NCI-H774 (cell line): ENCODE measurements at regions not wholly inside any gene's neighbourhood (a gene's known extent, or its start where the extent isn't known, plus 50 kb on each side); places are given as distances from the start of the nearest gene placed in this dataset.

ENCODE experiments used
- DNase-seq: peaks from one replicate; lab custom pipeline; 2025; lab: John Stamatoyannopoulos, UW

DNA sequence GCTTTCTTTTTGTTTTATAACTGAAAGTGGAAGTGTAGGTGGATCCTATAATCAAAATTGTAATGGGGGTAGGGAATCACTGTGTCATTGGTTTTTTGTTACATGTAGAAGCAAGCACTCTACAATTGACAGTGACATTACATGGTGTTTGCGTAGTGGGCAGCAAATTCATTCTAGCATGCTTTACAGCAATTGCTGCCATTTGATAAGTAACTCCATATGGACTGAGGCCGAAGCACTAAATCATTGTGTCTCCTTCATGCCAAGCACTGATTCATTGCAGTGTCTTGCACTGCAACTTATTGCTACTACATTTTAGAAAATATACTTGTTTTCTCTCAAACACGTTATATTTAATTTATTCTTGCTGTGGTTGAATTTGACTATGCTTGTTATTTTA lies 933.9 kb downstream of the NSUN3 start:
- DNase-seq, result no peak

DNA sequence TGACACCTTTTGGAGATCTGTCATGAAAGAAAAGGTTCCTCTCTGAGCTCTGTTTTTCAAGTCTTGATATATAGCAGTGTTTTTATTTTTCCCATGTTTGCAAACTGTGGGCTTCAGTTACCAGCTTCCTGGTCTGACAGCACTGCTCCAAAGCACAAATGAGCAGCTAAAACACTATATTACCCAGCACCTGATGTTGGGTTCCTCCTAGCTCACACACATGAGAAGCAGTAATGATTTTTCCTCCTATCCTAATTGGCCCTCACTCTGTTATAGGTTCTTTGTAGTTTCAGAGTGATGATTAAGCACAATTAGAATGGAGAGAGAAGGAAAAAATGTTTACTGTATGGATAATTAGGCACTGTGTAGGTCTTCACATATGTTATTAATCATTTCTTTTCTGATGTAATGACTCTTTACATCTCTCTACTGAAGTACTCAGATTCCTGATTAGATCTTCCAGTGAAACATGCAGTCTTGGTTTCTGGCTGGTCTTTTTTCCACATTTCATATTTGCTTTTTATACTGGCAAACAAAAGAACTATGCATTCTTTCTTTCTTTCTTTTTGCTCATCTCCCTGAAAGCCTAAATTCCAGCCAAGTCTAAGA lies 939.7 kb downstream of the NSUN3 start:
- no peak for DNase-seq

GRCh38 chr3:95028688-95029087 lies 965.8 kb downstream of the NSUN3 start:
- no peak for DNase-seq

GRCh38 chr3:95029644-95030043 lies 966.8 kb downstream of the NSUN3 start:
- DNase-seq, result no peak

DNA sequence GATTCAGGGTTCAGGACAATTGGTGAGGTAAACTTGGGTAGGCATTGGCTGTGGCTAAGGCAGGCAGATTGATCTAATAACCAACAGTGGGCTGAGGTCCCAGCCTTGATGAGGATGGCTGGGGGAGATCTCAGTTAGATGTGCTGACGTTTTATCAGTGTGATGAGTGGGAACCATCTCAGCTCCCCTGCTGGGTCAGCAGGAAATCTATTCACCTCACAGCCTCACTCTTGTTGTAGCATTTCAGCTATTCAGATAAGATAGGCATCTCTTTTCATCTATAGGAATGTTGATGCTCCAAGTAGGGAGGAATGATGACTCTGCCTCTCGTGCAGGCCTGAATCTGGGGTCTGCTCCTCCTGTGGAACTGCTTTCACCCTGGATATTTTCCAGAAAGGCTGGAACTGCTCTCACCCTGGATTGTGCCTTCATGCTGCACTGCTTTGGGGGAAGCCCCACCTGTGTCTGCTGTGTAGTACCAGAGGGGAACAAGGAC lies 973.7 kb downstream of the NSUN3 start:
- no peak for DNase-seq

DNA sequence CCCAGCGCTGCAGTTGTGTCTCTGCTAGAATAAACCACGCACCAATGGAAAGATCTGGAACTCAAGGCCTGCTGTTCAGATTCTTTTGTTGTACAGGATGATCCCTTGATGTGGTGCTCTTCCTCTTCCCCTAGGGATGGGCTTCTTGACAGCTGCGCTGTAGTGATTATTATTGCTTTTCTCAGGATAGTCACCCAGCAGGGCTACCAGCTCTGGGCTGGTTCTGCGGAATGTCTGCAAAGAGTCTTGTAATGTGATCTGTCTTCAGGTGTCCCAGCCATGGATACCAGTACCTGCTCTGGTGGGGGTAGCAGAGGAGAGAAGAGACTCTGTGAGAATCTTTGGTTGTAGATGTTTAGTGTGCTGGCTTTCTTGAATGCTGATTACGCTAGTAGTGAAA lies 974.2 kb downstream of the NSUN3 start:
- no peak for DNase-seq

DNA sequence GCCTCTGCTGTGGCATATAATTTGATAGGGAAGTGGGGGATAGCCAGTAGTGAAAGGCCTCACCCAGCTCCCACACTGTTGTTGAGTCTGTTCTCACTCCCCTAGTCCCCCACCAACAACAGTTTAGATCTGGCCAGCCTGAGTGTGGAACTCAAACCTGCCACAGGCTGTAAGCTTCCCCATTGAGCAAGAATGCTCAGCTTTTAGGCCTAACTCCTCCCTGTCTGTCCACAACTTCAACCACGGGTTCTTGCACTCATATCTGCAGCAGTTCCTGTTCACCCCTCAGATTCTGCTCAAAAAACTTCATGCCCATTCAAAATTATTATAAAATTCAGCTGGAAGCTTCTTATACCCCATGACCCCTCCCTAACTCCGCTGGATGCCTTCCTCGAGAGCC lies 975.1 kb downstream of the NSUN3 start:
- no peak for DNase-seq

DNA sequence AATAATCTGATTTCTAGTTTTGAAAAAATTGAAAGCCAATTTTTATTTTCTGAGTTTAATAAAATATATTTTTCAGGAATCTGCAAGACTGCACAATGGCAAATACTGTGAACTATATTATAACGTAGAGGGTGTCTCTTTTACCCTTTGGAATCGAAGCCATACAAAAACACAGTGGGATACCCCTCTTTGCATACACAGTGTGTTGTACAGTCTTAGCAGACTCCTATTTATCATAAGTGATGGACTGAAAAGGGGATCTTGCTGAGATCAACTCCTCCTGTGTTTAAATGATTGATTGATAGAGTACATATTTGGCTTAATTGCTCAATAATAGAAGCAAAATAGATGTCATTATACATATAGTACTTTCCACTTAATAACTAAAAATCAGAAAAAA lies 981.2 kb downstream of the NSUN3 start:
- DNase-seq, result no peak

DNA sequence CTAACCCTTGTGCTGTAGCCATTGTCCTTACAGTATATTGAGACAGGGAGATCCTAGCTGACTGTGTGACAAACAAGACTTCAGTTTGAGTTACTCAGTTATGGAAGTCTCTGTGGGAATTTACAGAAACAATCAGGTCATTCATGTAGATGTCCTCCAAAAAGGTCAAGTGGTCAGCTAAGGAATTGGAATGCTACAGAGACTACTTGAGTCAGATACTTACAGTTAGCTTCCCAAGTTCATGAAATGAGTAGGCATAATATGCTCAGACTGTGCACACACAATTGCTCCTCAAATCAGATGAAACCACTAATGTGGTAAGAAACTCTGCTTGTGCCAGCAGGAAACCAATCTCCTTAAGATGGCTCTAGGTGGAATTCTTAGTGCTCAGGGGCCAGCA lies 985.7 kb downstream of the NSUN3 start:
- DNase-seq, result no peak

GRCh38 chr3:95049841-95050240 lies 987.0 kb downstream of the NSUN3 start:
- DNase-seq, result no peak

DNA sequence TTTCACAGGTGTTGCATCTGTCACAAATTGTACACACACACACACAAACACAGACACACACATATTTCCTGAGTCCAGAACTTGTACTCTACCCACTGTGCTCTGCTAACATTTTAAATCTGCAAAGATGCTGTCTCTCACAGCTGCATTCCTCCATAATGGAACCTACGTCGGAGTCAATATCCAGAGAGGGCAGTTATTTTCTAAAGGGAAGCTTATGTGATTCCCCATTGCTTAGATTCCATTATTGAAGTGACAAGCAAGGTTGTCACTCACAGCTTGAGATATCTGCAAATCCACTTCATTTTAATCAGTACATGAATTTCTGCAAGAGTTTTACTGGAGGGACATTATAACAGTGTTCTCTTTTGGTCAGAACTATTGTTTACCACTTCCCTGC lies 992.4 kb downstream of the NSUN3 start:
- no peak for DNase-seq

GRCh38 chr3:95082191-95082590 lies 1019.3 kb downstream of the NSUN3 start:
- DNase-seq, result no peak

- no peak for DNase-seq
Observed at GRCh38 chr3:95084738-95085137, 1021.9 kb downstream of the NSUN3 start.

DNA sequence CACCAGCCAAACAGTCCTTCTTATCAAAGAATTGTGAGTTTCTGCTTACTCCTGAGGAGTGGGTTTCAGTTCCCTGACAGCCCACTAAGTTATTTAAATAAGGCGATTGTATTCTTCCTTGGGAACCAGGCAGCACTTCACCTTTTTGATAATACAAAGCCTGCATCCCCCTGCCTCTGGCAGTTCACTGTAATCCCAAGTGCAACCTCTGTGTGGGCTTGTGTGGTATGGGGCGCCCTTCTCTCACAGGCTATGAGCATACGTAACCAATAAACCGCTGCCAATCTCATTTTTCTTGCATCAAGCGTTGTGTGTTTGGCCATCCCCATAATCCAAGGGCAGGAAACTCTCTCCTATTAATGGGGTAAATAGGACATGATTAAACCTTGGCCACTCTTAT lies 1025.6 kb downstream of the NSUN3 start:
- no peak for DNase-seq

DNA sequence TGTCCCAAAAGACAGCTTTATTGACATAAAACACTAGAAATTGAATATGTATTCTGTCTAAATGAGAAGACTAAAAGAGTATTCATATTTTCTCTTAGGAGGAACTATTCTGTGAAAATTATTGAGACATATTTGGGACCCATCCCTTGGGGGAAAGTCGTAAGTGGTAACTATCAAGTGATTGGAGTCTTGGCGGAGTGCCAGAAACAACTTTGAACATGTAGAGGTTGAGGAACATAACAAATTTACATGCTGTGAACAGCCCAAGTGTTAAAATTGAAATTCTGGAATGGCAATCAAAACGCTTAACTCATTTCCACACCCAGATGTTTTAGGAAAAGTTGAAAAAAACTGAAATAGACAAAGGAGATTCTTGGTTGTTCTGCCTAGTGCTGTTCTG lies 1034.6 kb downstream of the NSUN3 start:
- no peak for DNase-seq

- DNase-seq, result no peak
Observed at GRCh38 chr3:95120921-95121320, 1058.1 kb downstream of the NSUN3 start.

DNA sequence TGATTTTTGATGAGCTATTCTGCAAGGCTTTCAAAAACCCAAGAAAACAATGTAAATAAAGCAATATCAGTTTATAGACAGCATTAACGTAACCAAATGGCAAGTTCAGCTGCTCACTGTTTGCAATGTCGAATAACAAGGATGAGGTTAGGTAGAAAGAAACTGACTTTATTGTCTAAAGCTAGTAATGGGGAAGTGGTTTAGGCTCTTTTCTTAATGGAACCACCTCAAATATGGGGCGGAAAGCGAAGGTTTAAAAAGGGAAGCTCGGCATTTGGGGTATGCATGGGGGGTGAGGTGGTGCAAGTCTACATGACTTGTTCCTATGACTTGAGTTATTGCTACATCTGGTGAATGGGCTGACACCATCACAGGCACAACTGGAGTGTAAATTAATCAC lies 1060.2 kb downstream of the NSUN3 start:
- no peak for DNase-seq

DNA sequence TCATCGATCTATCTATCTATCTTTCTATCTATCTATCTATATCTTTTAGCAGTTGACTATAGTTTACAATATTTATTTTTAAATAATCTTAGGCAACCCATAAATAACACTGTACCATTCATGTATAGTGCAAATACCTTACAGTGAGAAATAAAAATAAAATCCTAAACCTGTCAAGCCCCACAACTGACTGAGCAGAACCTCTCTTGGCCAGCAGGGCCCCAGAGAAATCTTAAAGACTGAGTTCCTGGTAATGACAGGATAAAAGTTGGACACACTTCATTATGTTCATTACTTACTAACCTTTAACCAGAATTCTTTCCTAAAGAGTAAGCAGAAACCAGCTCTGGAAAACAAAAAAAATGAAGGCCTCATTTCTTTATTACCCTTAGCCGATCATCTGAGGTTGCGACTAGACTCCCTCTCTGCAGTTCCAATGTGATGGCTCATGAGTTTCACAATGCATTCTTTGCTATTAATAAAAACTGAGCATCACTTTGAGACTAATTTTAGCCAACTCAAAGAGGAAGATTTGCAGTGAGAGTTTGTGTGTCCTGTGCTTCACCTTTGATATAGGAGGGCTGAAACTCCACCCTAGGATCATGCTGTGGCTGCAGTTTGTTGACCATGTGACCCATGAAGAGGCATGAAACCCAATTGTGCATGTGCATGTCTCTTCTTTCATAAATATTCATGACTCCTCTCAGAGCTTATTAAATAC lies 1072.0 kb downstream of the NSUN3 start:
- no peak for DNase-seq

GRCh38 chr3:95148107-95148506 lies 1085.2 kb downstream of the NSUN3 start:
- DNase-seq, result no peak

GRCh38 chr3:95151590-95151989 lies 1088.7 kb downstream of the NSUN3 start:
- no peak for DNase-seq

- no peak for DNase-seq
Observed at GRCh38 chr3:95154766-95155165, 1091.9 kb downstream of the NSUN3 start.

DNA sequence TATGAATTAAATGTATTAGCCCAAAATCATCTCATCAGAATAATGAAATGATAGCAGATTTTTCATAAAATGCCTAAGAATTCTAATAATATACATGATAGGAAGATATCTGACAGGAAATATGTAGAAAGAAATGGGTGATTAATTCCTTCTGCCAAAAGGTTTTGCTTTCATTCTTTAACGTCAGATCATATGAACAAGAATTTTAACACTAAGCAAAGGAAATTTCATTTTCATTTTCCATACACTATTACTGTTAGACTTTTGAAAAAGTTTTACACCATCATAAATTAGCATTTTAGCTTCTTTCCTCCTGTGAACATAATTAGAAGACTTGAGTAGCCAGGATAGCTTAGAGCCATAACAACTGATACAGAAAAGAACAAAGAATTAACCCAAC lies 1099.9 kb downstream of the NSUN3 start:
- DNase-seq, result no peak

DNA sequence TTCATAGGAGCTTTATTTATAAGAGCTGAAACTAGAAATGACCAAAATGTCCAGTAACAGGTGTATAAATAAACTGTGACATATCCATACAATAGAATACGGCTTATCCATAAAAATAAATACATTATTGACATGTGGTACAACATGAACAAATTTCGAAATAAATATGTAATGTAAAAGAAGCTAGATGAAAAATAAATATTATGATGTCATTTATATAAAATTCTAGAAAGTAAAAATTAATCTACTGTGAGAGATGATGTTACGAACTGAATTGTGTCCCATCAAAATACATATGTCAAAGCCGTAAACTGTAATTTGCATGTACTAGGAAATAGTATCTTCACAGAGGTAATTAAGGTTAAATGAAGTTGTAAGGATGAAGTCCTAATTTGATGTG lies 1104.9 kb downstream of the NSUN3 start:
- DNase-seq, result no peak

- no peak for DNase-seq
Observed at GRCh38 chr3:95168526-95168925, 1105.7 kb downstream of the NSUN3 start.
